ENCODE measurements at regions not wholly inside any gene's neighbourhood (a gene's known extent, or its start where the extent isn't known, plus 50 kb on each side); places are given as distances from the start of the nearest gene placed in this dataset.

DNA sequence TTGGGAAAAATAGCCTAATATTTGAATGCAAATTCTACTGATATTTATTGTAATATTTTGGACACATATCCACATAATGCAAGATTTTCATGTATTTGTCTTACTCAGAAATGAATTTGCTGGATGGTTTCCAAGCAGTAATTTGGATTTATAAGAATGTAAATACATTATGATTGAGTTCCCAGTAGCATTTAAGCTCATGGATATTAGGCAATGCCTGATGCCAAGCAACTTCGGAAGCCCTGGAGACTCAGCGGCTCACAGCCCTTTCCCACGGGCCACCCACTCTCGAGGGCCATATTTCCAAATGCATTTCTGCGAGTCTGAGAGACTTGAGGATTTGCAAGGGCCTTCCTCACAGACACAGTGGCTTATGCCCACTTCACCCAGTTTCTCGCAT is 62.1 kb upstream of the MYOCD start:
- Histone ChIP-seq H3K27me3 (no peaks in the 10 kb centered on the region), H3K4me1 (no peaks in the 10 kb centered on the region), H3K4me3 (no peak overlapping the region), H3K36me3 (no peaks in the 10 kb centered on the region), H3K9me3 (no peaks in the 10 kb centered on the region), H3K27ac (no peak overlapping the region)
- WGBS, 2 donors = 78 to 90% methylated on average over 6 of the region's 6 CpGs
- TF ChIP-seq EP300 (IDR thresholded peaks at IDR 0.05) = no peak
- no peak for DNase-seq (ENCODE audit: low spot score in 2 of 2)

DNA sequence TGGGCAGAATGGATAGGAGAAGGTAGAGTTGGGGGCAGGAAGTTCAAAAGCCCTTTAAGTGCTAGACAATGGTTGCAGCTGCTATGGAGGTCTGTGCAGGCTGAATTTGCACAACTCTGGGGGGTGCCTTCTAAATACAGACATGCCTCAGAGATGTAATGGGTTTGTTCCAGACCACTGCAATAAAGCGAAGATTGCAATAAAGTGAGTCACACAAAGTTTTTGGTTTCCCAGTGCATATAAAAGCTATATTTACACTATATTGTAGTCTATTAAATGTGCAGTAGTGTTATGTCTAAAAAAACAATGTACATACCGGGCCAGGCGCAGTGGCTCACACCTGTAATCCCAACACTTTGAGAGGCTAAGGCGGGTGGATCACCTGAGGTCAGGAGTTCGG is 60.5 kb upstream of the MYOCD start:
- WGBS, 2 donors = 98% methylated on average over 5 of the region's 5 CpGs
- Histone ChIP-seq H3K9me3 (no peaks in the 10 kb centered on the region), H3K4me1 (no peaks in the 10 kb centered on the region), H3K4me3 (no peak overlapping the region), H3K27me3 (no peaks in the 10 kb centered on the region), H3K27ac (no peak overlapping the region), H3K36me3 (no peaks in the 10 kb centered on the region)
- TF ChIP-seq EP300 (IDR thresholded peaks at IDR 0.05) (no peak), POLR2A (IDR thresholded peaks at IDR 0.05) (no peak)
- TF ChIP-seq, protein P1, sequence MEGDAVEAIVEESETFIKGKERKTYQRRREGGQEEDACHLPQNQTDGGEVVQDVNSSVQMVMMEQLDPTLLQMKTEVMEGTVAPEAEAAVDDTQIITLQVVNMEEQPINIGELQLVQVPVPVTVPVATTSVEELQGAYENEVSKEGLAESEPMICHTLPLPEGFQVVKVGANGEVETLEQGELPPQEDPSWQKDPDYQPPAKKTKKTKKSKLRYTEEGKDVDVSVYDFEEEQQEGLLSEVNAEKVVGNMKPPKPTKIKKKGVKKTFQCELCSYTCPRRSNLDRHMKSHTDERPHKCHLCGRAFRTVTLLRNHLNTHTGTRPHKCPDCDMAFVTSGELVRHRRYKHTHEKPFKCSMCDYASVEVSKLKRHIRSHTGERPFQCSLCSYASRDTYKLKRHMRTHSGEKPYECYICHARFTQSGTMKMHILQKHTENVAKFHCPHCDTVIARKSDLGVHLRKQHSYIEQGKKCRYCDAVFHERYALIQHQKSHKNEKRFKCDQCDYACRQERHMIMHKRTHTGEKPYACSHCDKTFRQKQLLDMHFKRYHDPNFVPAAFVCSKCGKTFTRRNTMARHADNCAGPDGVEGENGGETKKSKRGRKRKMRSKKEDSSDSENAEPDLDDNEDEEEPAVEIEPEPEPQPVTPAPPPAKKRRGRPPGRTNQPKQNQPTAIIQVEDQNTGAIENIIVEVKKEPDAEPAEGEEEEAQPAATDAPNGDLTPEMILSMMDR (IDR thresholded peaks at IDR 0.05) = no peak
- DNase-seq (ENCODE audit: low spot score in 2 of 2) = no peak

DNA sequence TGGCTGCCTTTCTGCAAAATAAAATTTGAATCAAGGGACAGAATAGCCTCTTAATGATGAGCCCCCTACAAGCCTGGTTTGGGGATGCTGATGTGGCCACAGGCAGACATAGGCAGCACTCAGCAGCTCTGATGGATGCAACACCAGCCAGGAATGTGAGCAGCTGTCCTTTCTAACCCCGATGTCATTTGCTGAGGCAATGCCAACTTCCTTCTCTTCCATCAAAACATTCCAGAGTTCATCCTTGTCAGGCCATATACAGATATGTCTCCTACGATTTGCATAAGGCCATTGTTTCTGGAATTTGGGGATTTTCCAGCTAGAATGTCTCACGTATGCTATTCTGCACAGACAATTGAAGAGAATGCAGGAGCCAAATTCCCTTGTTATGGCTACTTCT is 52.1 kb upstream of the MYOCD start:
- no peak overlapping the region for H3K4me3 ChIP-seq
- H3K27me3 ChIP-seq = no peaks in the 10 kb centered on the region
- TF ChIP-seq, protein P1 (IDR thresholded peaks at IDR 0.05) = no peak
- no peak for TF ChIP-seq POLR2A (IDR thresholded peaks at IDR 0.05)
- TF ChIP-seq EP300 (IDR thresholded peaks at IDR 0.05) = no peak
- WGBS, 2 donors = 44 to 66% methylated on average over 3 of the region's 3 CpGs
- H3K9me3 ChIP-seq = no peaks in the 10 kb centered on the region
- H3K36me3 ChIP-seq = no peaks in the 10 kb centered on the region
- no peak overlapping the region for H3K27ac ChIP-seq
- DNase-seq (ENCODE audit: low spot score in 2 of 2) = no peak
- no peaks in the 10 kb centered on the region for H3K4me1 ChIP-seq

Measured in tibial nerve (tissue), 4 donors.